ENCODE measurements at regions not wholly inside any gene's neighbourhood (a gene's known extent, or its start where the extent isn't known, plus 50 kb on each side); places are given as distances from the start of the nearest gene placed in this dataset.

- H3K4me1 ChIP-seq (ENCODE audit: control insufficient read depth in 1 of 2, low read depth in 2 of 2), result no peaks in the 10 kb centered on the region
- ATAC-seq (ENCODE audit: insufficient number of reproducible peaks, low FRiP score, low read depth) (no peak), DNase-seq (ENCODE audit: low spot score) (no peak)
- no peaks in the 10 kb centered on the region for H3K9me3 ChIP-seq
- no peak overlapping the region for H3K4me3 ChIP-seq
- H3K36me3 ChIP-seq, result no peaks in the 10 kb centered on the region
- no peak for TF ChIP-seq CTCF (IDR thresholded peaks at IDR 0.05)
- no peaks in the 10 kb centered on the region for H3K27me3 ChIP-seq (replicated peaks; ENCODE audit: insufficient read depth)
- no peak overlapping the region for H3K27ac ChIP-seq
These were observed 149.8 kb upstream of the AKIRIN2 start for GRCh38 chr6:87851674-87852299.

- Histone ChIP-seq H3K27ac (no peak overlapping the region), H3K27me3 (replicated peaks; ENCODE audit: insufficient read depth) (no peaks in the 10 kb centered on the region), H3K4me3 (no peak overlapping the region), H3K36me3 (no peaks in the 10 kb centered on the region), H3K4me1 (ENCODE audit: control insufficient read depth in 1 of 2, low read depth in 2 of 2) (no peaks in the 10 kb centered on the region), H3K9me3 (no peaks in the 10 kb centered on the region)
- TF ChIP-seq CTCF (IDR thresholded peaks at IDR 0.05), result no peak
- no peak for DNase-seq (ENCODE audit: low spot score)
- ATAC-seq (ENCODE audit: insufficient number of reproducible peaks, low FRiP score, low read depth), result no peak
These were observed 146.6 kb upstream of the AKIRIN2 start for GRCh38 chr6:87848616-87849015.

GRCh38 chr6:87847830-87848210 is 145.8 kb upstream of the AKIRIN2 start:
- no peak for ATAC-seq (ENCODE audit: insufficient number of reproducible peaks, low FRiP score, low read depth)
- Histone ChIP-seq H3K4me3 (no peak overlapping the region), H3K9me3 (no peaks in the 10 kb centered on the region), H3K27me3 (replicated peaks; ENCODE audit: insufficient read depth) (no peaks in the 10 kb centered on the region), H3K27ac (no peak overlapping the region), H3K4me1 (ENCODE audit: control insufficient read depth in 1 of 2, low read depth in 2 of 2) (no peaks in the 10 kb centered on the region), H3K36me3 (no peaks in the 10 kb centered on the region)
- no peak for DNase-seq (ENCODE audit: low spot score)
- no peak for TF ChIP-seq CTCF (IDR thresholded peaks at IDR 0.05)

- Histone ChIP-seq H3K9me3 (no peaks in the 10 kb centered on the region), H3K36me3 (no peaks in the 10 kb centered on the region), H3K27me3 (replicated peaks; ENCODE audit: insufficient read depth) (no peaks in the 10 kb centered on the region), H3K27ac (no peak overlapping the region), H3K4me3 (no peak overlapping the region), H3K4me1 (ENCODE audit: control insufficient read depth in 1 of 2, low read depth in 2 of 2) (no peaks in the 10 kb centered on the region)
- ATAC-seq (ENCODE audit: insufficient number of reproducible peaks, low FRiP score, low read depth), result no peak
- DNase-seq (ENCODE audit: low spot score), result no peak
- TF ChIP-seq CTCF (IDR thresholded peaks at IDR 0.05), result no peak
These were observed 145.2 kb upstream of the AKIRIN2 start for GRCh38 chr6:87847135-87847829.

- no peak overlapping the region for H3K27ac ChIP-seq
- no peaks in the 10 kb centered on the region for H3K27me3 ChIP-seq (replicated peaks; ENCODE audit: insufficient read depth)
- no peak for TF ChIP-seq CTCF (IDR thresholded peaks at IDR 0.05)
- no peaks in the 10 kb centered on the region for H3K36me3 ChIP-seq
- DNase-seq (ENCODE audit: low spot score) (no peak), ATAC-seq (ENCODE audit: insufficient number of reproducible peaks, low FRiP score, low read depth) (no peak)
- H3K4me3 ChIP-seq, result no peak overlapping the region
- H3K9me3 ChIP-seq, result no peaks in the 10 kb centered on the region
- H3K4me1 ChIP-seq (ENCODE audit: control insufficient read depth in 1 of 2, low read depth in 2 of 2), result no peaks in the 10 kb centered on the region
These were observed 144.4 kb upstream of the AKIRIN2 start for GRCh38 chr6:87846434-87846833.
